Gastrocnemius medialis (tissue), 4 donors: ENCODE measurements at regions not wholly inside any gene's neighbourhood (a gene's known extent, or its start where the extent isn't known, plus 50 kb on each side); places are given as distances from the start of the nearest gene placed in this dataset.

Experiments used
- ATAC-seq, 2 donors: fragments of 150-250 bp; one replicate each; pipeline ENCODE4 v1.9.1; 2016
- DNase-seq, 2 donors: peaks; one replicate each; pipeline ENCODE4 v3.0.0-alpha.2; 2019
- H3K27ac ChIP-seq, 4 donors: fragments of 200-600 bp; sonication (generic); 1 replicate in 1 of 4; 2 replicates in 3 of 4; pipeline ENCODE4 v1.5.1; 2016 to 2018; ENCODE audit warnings: mild to moderate bottlenecking in 2 of 4, moderate library complexity in 1 of 4
- H3K27me3 ChIP-seq, 3 donors: fragments of 200-600 bp; sonication (generic) in 2 of 3; 1 replicate in 1 of 3; 2 replicates in 2 of 3; pipeline versions ENCODE4 v1.5.1 to v1.6.0; 2016 to 2019; ENCODE audit warnings: mild to moderate bottlenecking in 1 of 3, moderate library complexity in 1 of 3
- H3K36me3 ChIP-seq, 2 donors: fragments of 200-600 bp; sonication (generic) in 1 of 2; one replicate each; pipeline ENCODE4 v1.5.1; 2017 to 2018
- H3K4me1 ChIP-seq, 2 donors: fragments of 200-600 bp; sonication (generic) in 1 of 2; one replicate each; pipeline ENCODE4 v1.5.1; 2016 to 2017; ENCODE audit warnings: mild to moderate bottlenecking in 2 of 2
- H3K4me3 ChIP-seq, 4 donors: fragments of 200-600 bp; sonication (generic) in 3 of 4; 1 replicate in 1 of 4; 2 replicates in 3 of 4; pipeline ENCODE4 v1.5.1; 2016 to 2019; ENCODE audit warnings: mild to moderate bottlenecking in 2 of 4
- H3K9me3 ChIP-seq, 3 donors: fragments of 200-600 bp; sonication (generic) in 2 of 3; 1 replicate in 1 of 3; 2 replicates in 2 of 3; pipeline ENCODE4 v1.5.1; 2016 to 2019
- CTCF ChIP-seq, 5 experiments: fragments of 450-650 bp in 3 of 5; fragments of 200-600 bp in 2 of 5; sonication (generic) in 2 of 5; IDR thresholded peaks in 4 of 5; conservative IDR thresholded peaks in 1 of 5; 1 replicate in 4 of 5; 2 replicates in 1 of 5; pipeline ENCODE4 v1.5.1; 2016 to 2019; ENCODE audit warnings: antibody characterized with exemption in 5 of 5, mild to moderate bottlenecking in 3 of 5, moderate library complexity in 3 of 5
- POLR2A ChIP-seq, 2 donors: fragments of 450-650 bp; IDR thresholded peaks; one replicate each; pipeline ENCODE4 v1.6.1; 2017; ENCODE audit warnings: antibody characterized with exemption in 2 of 2, mild to moderate bottlenecking in 2 of 2, moderate library complexity in 2 of 2
- in situ Hi-C, 4 donors: fragments of 200-750 bp; cut with MboI; loops; one replicate each; pipeline versions ENCODE4 v1.15.0 to v1.8.0; 2017; ENCODE audit warnings: low sequenced_read_pairs in 4 of 4
- intact Hi-C: fragments of 100-400 bp; cut with DNase I; formaldehyde crosslinking; loops from one replicate; pipeline ENCODE4 v1.15.1; 2023; ENCODE audit warnings: low total_unique reads

- no peak for TF ChIP-seq CTCF (IDR thresholded peaks at IDR 0.05 in 4 of 5, conservative IDR thresholded peaks at IDR 0.05 in 1 of 5)
- no peak for TF ChIP-seq POLR2A (IDR thresholded peaks at IDR 0.05)
- Histone ChIP-seq H3K36me3 (no peaks in the 10 kb centered on the region), H3K27me3 (peaks cover under 1 to 12% (median 11%) of the 10 kb centered on the region in 3 donors), H3K9me3 (no peaks in the 10 kb centered on the region), H3K27ac (no peak overlapping the region), H3K4me1 (no peaks in the 10 kb centered on the region), H3K4me3 (no peak overlapping the region)
- intact Hi-C loops (no loop called here), in situ Hi-C loops (no loop called here)
- DNase-seq (no peak), ATAC-seq (no peak)
Observed at GRCh38 chr2:239781454-239781853, 243.7 kb downstream of the NDUFA10 start.

- TF ChIP-seq POLR2A (IDR thresholded peaks at IDR 0.05) (no peak), CTCF (IDR thresholded peaks at IDR 0.05 in 4 of 5, conservative IDR thresholded peaks at IDR 0.05 in 1 of 5) (no peak)
- H3K4me1 ChIP-seq, result no peaks in the 10 kb centered on the region
Observed at GRCh38 chr2:239780236-239780994, 244.7 kb downstream of the NDUFA10 start.

DNA sequence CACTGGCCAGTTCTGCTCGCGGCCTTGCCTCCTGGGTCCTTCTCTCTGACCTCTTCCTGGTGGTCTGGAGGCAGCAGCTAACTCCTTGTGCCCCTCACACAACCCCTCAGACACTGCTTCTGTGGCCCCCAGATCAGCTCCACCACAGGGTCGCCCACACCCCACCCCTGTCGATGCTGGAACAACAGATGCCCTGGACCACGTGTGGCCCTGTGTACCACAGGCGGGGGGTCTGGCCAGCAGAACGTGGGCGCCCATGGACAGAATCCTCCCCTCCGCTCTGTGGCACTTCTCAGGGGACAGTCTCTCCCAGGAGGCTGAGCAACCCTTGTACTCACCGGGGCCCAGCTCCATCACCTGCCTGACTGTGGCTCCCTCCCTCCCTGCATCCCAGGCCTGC, 245.6 kb downstream of the NDUFA10 start:
- Histone ChIP-seq H3K27me3 (peaks cover 2 to 23% (median 17%) of the 10 kb centered on the region in 3 donors), H3K27ac (no peak overlapping the region), H3K36me3 (no peaks in the 10 kb centered on the region), H3K4me3 (no peak overlapping the region), H3K9me3 (no peaks in the 10 kb centered on the region), H3K4me1 (no peaks in the 10 kb centered on the region)
- in situ Hi-C loops (no loop called here), intact Hi-C loops (no loop called here)
- DNase-seq, result no peak
- ATAC-seq, result no peak
- TF ChIP-seq POLR2A (IDR thresholded peaks at IDR 0.05) (no peak), CTCF (IDR thresholded peaks at IDR 0.05 in 4 of 5, conservative IDR thresholded peaks at IDR 0.05 in 1 of 5) (no peak)

More at GRCh38 chr2:239780236-239780994, 244.7 kb downstream of the NDUFA10 start:
- no peaks in the 10 kb centered on the region for H3K36me3 ChIP-seq
- intact Hi-C loops, result no loop called here
- H3K27me3 ChIP-seq, result peaks cover 2 to 22% (median 14%) of the 10 kb centered on the region in 3 donors
- H3K9me3 ChIP-seq, result no peaks in the 10 kb centered on the region
- in situ Hi-C loops, result no loop called here
- no peak overlapping the region for H3K27ac ChIP-seq
- DNase-seq (no peak), ATAC-seq (no peak)
- H3K4me3 ChIP-seq, result no peak overlapping the region

GRCh38 chr2:239778861-239779558, 246.1 kb downstream of the NDUFA10 start:
- no peak overlapping the region for H3K4me3 ChIP-seq
- ATAC-seq (no peak), DNase-seq (no peak)
- no peaks in the 10 kb centered on the region for H3K9me3 ChIP-seq
- H3K27ac ChIP-seq, result no peak overlapping the region
- in situ Hi-C loops, result no loop called here
- peaks cover 2 to 28% (median 17%) of the 10 kb centered on the region in 3 donors for H3K27me3 ChIP-seq
- H3K36me3 ChIP-seq, result no peaks in the 10 kb centered on the region
- TF ChIP-seq CTCF (IDR thresholded peaks at IDR 0.05 in 4 of 5, conservative IDR thresholded peaks at IDR 0.05 in 1 of 5), result no peak
- no peak for TF ChIP-seq POLR2A (IDR thresholded peaks at IDR 0.05)
- no peaks in the 10 kb centered on the region for H3K4me1 ChIP-seq
- intact Hi-C loops, result no loop called here
